HEK293 (cell line): ENCODE measurements at regions not wholly inside any gene's neighbourhood (a gene's known extent, or its start where the extent isn't known, plus 50 kb on each side); places are given as distances from the start of the nearest gene placed in this dataset.
A peak's percentile ranks its signal among the peaks of the same experiment; 100 is the strongest.

Experiments used
- CTCF ChIA-PET: fragments of 350-600 bp; formaldehyde crosslinking; extraction: SDS; loops from one replicate; lab custom pipeline; 2021; ENCODE audit warnings: antibody characterized with exemption; lab: Yijun Ruan, JAX
- POLR2A ChIA-PET: fragments of 300-600 bp; formaldehyde crosslinking; extraction: SDS; loops from one replicate; lab custom pipeline; 2020; ENCODE audit warnings: antibody characterized with exemption, inconsistent platforms; lab: Yijun Ruan, JAX
- H3K27ac ChIP-seq: fragments of 200-500 bp; sonication (Bioruptor generic); 2 replicates; pipeline ENCODE4 v1.5.1; 2014; ENCODE audit warnings: low read depth, low read length, control low read depth, inconsistent platforms; ENCODE audit errors: extremely low read depth
- H3K36me3 ChIP-seq, 2 experiments: fragments of 200-500 bp in 1 of 2; sonication (Bioruptor generic) in 1 of 2; 1 replicate in 1 of 2; 2 replicates in 1 of 2; pipeline ENCODE4 v1.5.1; 2014 to 2017; ENCODE audit warnings: inconsistent platforms in 2 of 2, low read length in 2 of 2; ENCODE audit not compliant: control insufficient read depth in 2 of 2, insufficient read depth in 1 of 2
- H3K4me1 ChIP-seq: fragments of 200-500 bp; sonication (Bioruptor generic); 2 replicates; pipeline ENCODE4 v1.5.1; 2014; ENCODE audit warnings: mild to moderate bottlenecking, low read length, inconsistent platforms; ENCODE audit not compliant: control insufficient read depth, insufficient read depth
- H3K4me3 ChIP-seq: 2 replicates; pipeline ENCODE4 v1.5.1; 2011; ENCODE audit warnings: low read depth, mild to moderate bottlenecking, control low read depth, low read length, moderate library complexity
- H3K9me3 ChIP-seq: fragments of 200-500 bp; sonication (Bioruptor generic); 2 replicates; pipeline ENCODE4 v1.5.1; 2014; ENCODE audit warnings: low read depth, low read length, inconsistent platforms; ENCODE audit not compliant: control insufficient read depth, insufficient read depth
- GLIS1 ChIP-seq: fragments of 450-650 bp; formaldehyde crosslinking; IDR thresholded peaks from 2 replicates; pipeline ENCODE4 v1.5.1; 2016; ENCODE audit warnings: missing biosample characterization, missing genetic modification characterization
- GLIS2 ChIP-seq: fragments of 450-650 bp; formaldehyde crosslinking; IDR thresholded peaks from 2 replicates; pipeline ENCODE4 v1.5.1; 2016; ENCODE audit warnings: missing biosample characterization, missing genetic modification characterization
- HOXA7 ChIP-seq: sonication (generic); formaldehyde crosslinking; IDR thresholded peaks from 2 replicates; pipeline ENCODE4 v1.8.1; 2022; ENCODE audit warnings: missing genetic modification reagents, borderline replicate concordance
- OVOL3 ChIP-seq: fragments of 450-650 bp; formaldehyde crosslinking; IDR thresholded peaks from 2 replicates; pipeline ENCODE4 v1.5.1; 2016; ENCODE audit warnings: missing biosample characterization, missing genetic modification characterization
- ZFHX2 ChIP-seq: fragments of 450-650 bp; formaldehyde crosslinking; conservative IDR thresholded peaks from 2 replicates; pipeline ENCODE4 v1.5.1; 2016; ENCODE audit warnings: missing biosample characterization, missing genetic modification characterization
- ZIC2 ChIP-seq: fragments of 450-650 bp; formaldehyde crosslinking; IDR thresholded peaks from 2 replicates; pipeline ENCODE4 v1.5.1; 2016; ENCODE audit warnings: missing biosample characterization, missing genetic modification characterization
- ZNF10 ChIP-seq: fragments of 450-650 bp; formaldehyde crosslinking; IDR thresholded peaks from 2 replicates; pipeline ENCODE4 v1.5.1; 2017; ENCODE audit warnings: missing biosample characterization, missing genetic modification characterization
- ZNF155 ChIP-seq: fragments of 450-650 bp; formaldehyde crosslinking; IDR thresholded peaks from 2 replicates; pipeline ENCODE4 v1.5.1; 2016; ENCODE audit warnings: missing biosample characterization, missing genetic modification characterization
- ZNF266 ChIP-seq: fragments of 450-650 bp; formaldehyde crosslinking; IDR thresholded peaks from 2 replicates; pipeline ENCODE4 v1.5.1; 2016; ENCODE audit warnings: missing biosample characterization, missing genetic modification characterization, low read depth
- ZNF341 ChIP-seq: fragments of 450-650 bp; formaldehyde crosslinking; IDR thresholded peaks from 2 replicates; pipeline ENCODE4; 2016; ENCODE audit warnings: low read depth, missing biosample characterization, missing genetic modification characterization
- ZNF394 ChIP-seq: fragments of 450-650 bp; formaldehyde crosslinking; IDR thresholded peaks from 2 replicates; pipeline ENCODE4 v1.5.1; 2016; ENCODE audit warnings: missing biosample characterization, missing genetic modification characterization, mild to moderate bottlenecking, moderate library complexity, borderline replicate concordance
- ZNF501 ChIP-seq: fragments of 450-650 bp; formaldehyde crosslinking; IDR thresholded peaks from 2 replicates; pipeline ENCODE4 v1.5.1; 2016; ENCODE audit warnings: missing biosample characterization, missing genetic modification characterization
- ZNF521 ChIP-seq: fragments of 450-650 bp; formaldehyde crosslinking; IDR thresholded peaks from 2 replicates; pipeline ENCODE4 v1.5.1; 2017; ENCODE audit warnings: missing biosample characterization, mild to moderate bottlenecking, missing genetic modification characterization
- ZNF529 ChIP-seq: fragments of 450-650 bp; formaldehyde crosslinking; IDR thresholded peaks from 2 replicates; pipeline ENCODE4 v1.5.1; 2017; ENCODE audit warnings: missing genetic modification characterization, missing biosample characterization; ENCODE audit not compliant: insufficient replicate concordance
- ZNF585B ChIP-seq: fragments of 450-650 bp; formaldehyde crosslinking; IDR thresholded peaks from 2 replicates; pipeline ENCODE4 v1.5.1; 2016; ENCODE audit warnings: missing biosample characterization, missing genetic modification characterization
- ZNF76 ChIP-seq: fragments of 450-650 bp; formaldehyde crosslinking; IDR thresholded peaks from 2 replicates; pipeline ENCODE4; 2016; ENCODE audit warnings: low read depth, missing biosample characterization, missing genetic modification characterization, borderline replicate concordance
- ZNF777 ChIP-seq: fragments of 450-650 bp; formaldehyde crosslinking; IDR thresholded peaks from 2 replicates; pipeline ENCODE4 v1.5.1; 2017; ENCODE audit warnings: missing biosample characterization, missing genetic modification characterization, borderline replicate concordance
- TF ChIP-seq, protein P1 (sequence below): fragments of 450-650 bp; formaldehyde crosslinking; IDR thresholded peaks from 2 replicates; pipeline ENCODE4 v1.5.1; 2016; ENCODE audit warnings: missing biosample characterization, missing genetic modification characterization
- TF ChIP-seq, protein P2 (sequence below): fragments of 450-650 bp; formaldehyde crosslinking; IDR thresholded peaks from 2 replicates; pipeline ENCODE4 v1.5.1; 2017; ENCODE audit warnings: missing biosample characterization, missing genetic modification characterization
- TF ChIP-seq, protein P3 (sequence below): fragments of 450-650 bp; formaldehyde crosslinking; IDR thresholded peaks from 2 replicates; pipeline ENCODE4 v1.5.1; 2017; ENCODE audit warnings: missing biosample characterization, mild to moderate bottlenecking, missing genetic modification characterization, moderate library complexity

DNA sequence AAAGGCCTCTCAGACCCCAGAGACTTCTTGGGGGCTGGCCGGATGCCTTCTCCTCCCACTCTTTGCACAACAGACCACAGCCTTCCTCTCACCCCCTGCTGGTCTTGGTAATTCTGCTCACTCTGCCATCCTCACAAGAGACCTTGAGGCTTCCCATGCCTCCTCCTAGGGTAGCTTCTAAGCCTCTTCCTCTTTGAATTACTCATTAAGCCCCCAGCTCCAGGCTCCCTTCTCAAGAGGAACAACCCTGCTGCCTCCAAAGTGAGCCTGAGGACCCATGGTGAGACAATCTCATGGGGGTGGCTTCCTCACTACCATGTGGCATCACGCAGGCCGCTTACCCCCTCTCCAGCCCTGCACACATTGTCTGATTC, 184.6 kb upstream of the SYT13 start:
- ChIA-PET CTCF (interaction anchor here (0.6 to 1.3 kb wide), 2 partner anchors 100 to 127 kb away, joined by 3 to 4 read pairs; no protein-coding TSS in a partner anchor), POLR2A (no interaction called here)
- Histone ChIP-seq H3K36me3 (no peaks in the 10 kb centered on the region), H3K4me1 (no peaks in the 10 kb centered on the region), H3K9me3 (no peaks in the 10 kb centered on the region), H3K27ac (no peak overlapping the region), H3K4me3 (no peak overlapping the region)
- peak; percentile 51 for TF ChIP-seq ZIC2
- no peak for TF ChIP-seq ZNF155 (tag by site-specific recombination)

DNA sequence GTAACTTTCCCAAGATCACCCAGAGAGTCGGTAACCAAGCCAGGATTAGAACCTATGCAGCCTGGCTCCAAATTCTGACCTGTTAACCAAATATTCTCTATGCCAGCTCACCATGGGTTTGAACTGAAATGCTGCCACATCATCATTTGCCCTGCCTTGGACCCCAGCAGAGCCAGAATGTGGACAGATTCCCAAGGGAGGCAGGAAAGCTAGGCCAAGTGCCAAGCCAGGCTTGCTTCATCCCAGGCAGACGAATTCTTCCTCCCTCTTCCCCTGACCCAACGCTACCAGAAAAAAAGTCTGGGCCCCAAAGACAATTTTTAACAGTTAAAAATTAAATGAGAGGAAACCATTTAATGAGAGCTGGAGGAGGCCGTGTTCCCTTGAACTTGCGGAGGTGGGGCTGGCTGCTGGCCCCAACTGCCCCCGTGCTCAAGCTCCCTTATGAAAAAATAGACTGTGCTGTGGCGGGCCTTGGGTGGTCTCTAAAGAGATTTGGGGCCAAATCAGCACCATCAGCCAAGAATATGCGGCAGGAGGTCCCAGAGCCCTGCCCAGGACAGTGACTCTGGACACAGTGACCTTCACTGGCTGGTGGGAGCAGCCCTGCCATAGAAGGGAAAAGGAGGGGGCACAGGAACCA, 184.1 kb upstream of the SYT13 start:
- POLR2A ChIA-PET: no interaction called here
- Histone ChIP-seq H3K27ac (no peak overlapping the region), H3K4me3 (no peak overlapping the region), H3K9me3 (no peaks in the 10 kb centered on the region), H3K4me1 (no peaks in the 10 kb centered on the region), H3K36me3 (no peaks in the 10 kb centered on the region)
- CTCF ChIA-PET: interaction anchor here (0.6 to 1.3 kb wide), 3 partner anchors 37 to 126 kb away, joined by 3 to 9 read pairs (median 4); no protein-coding TSS in a partner anchor
- TF ChIP-seq GLIS1 (tag by site-specific recombination): peak; percentile 66; the same call in 1 of the 2 replicates
- TF ChIP-seq, protein P1, sequence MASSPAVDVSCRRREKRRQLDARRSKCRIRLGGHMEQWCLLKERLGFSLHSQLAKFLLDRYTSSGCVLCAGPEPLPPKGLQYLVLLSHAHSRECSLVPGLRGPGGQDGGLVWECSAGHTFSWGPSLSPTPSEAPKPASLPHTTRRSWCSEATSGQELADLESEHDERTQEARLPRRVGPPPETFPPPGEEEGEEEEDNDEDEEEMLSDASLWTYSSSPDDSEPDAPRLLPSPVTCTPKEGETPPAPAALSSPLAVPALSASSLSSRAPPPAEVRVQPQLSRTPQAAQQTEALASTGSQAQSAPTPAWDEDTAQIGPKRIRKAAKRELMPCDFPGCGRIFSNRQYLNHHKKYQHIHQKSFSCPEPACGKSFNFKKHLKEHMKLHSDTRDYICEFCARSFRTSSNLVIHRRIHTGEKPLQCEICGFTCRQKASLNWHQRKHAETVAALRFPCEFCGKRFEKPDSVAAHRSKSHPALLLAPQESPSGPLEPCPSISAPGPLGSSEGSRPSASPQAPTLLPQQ (tag by site-specific recombination): no peak

DNA sequence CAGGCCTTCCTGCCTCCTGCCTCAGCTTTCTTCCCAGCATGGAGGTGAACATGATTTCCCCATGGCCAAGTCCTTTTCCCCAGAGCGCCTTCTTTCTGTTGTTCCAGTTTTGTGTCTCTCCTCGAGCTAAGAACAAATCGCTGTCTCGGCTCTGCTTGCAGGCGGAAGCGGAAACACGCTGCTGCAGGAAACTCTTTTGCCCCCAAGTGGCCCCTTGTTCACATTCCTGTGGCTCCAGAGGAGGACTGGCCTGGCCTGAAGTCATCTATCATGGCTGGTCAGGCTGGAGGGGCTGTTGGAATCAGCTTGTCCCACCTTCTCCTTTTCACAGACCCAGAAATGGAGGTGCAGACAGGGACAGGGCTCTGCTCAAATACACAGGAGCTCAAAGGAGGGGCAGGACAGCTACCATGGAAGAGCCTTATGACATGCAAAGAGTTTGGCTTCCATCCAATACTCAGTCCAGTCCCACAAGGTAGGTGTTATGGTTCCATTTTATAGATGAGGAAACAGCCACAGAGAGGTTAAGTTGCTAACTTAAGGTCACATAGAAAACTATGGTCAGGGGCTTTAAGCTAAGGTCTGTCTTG, 182.2 kb upstream of the SYT13 start:
- no peaks in the 10 kb centered on the region for H3K9me3 ChIP-seq
- H3K36me3 ChIP-seq: no peaks in the 10 kb centered on the region
- no peak overlapping the region for H3K4me3 ChIP-seq
- POLR2A ChIA-PET: no interaction called here
- no peaks in the 10 kb centered on the region for H3K4me1 ChIP-seq
- no peak for TF ChIP-seq OVOL3 (tag by site-specific recombination)
- TF ChIP-seq ZNF529 (tag by site-specific recombination): no peak
- TF ChIP-seq ZNF341: 0 out of 2 replicates have a peak, but pooled peaks have one; percentile 14
- TF ChIP-seq, all 188 proteins: peak for 1
- CTCF ChIA-PET: interaction anchor here (0.5 to 1.3 kb wide), 4 partner anchors 18 to 303 kb away, joined by 3 to 6 read pairs (median 4); no protein-coding TSS in a partner anchor
- no peak overlapping the region for H3K27ac ChIP-seq

DNA sequence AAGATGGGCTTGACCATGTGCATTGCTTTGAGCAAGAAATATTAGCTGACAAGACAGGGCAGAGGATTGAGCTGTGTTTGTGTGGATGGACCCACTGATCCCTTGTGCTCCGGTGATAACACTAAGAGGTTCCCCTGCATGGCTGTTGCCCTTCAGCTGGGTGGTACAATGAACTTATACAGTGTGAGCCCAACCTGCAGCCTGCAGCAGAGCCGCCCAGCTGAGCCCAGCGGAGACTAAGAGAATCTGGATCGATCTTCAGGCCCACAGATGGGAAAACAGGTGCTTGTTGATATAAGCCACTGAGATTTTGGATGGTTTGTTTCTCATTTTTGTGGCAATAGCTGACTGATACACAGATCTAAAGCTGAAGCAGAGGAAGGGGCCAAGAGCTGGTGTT, 177.4 kb upstream of the SYT13 start:
- CTCF ChIA-PET: interaction anchor here (0.6 to 1.1 kb wide), 2 partner anchors 92 to 108 kb away, joined by 3 to 5 read pairs; no protein-coding TSS in a partner anchor

DNA sequence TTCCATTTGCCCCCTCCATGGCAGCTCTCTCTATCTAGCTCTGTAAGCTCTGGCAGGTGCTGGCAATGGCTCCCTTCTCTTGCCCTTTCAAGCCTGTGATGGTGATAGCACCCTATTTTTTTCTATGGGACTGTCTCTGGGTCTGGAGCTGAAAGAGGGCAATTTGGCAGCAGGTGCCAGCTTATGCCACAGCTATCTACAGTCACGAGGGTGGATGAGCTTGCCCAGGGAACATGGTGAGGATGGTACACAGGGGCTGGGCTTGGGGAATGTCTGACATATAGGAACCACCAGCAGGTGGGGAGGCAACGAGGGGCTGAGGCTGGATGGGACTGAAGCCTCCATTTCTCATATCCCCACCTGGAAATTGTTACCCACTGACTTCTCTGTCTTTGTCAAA, 175.4 kb upstream of the SYT13 start:
- H3K9me3 ChIP-seq: no peaks in the 10 kb centered on the region
- ChIA-PET CTCF (interaction anchor here (0.7 kb wide), 1 partner anchor 158 kb away, joined by 3 read pairs; no protein-coding TSS in a partner anchor), POLR2A (no interaction called here)
- no peak overlapping the region for H3K4me3 ChIP-seq
- no peak overlapping the region for H3K27ac ChIP-seq
- H3K36me3 ChIP-seq: no peaks in the 10 kb centered on the region
- no peaks in the 10 kb centered on the region for H3K4me1 ChIP-seq
- TF ChIP-seq GLIS2: no peak
- TF ChIP-seq ZNF585B (tag by site-specific recombination): no peak
- TF ChIP-seq HOXA7 (CRISPR knock-in tag): no peak
- TF ChIP-seq ZNF501: no peak
- TF ChIP-seq ZNF521: no peak
- TF ChIP-seq ZFHX2 (tag by site-specific recombination): no peak
- no peak for TF ChIP-seq ZNF10 (tag by site-specific recombination)
- no peak for TF ChIP-seq ZNF76 (tag by site-specific recombination)
- TF ChIP-seq, protein P2, sequence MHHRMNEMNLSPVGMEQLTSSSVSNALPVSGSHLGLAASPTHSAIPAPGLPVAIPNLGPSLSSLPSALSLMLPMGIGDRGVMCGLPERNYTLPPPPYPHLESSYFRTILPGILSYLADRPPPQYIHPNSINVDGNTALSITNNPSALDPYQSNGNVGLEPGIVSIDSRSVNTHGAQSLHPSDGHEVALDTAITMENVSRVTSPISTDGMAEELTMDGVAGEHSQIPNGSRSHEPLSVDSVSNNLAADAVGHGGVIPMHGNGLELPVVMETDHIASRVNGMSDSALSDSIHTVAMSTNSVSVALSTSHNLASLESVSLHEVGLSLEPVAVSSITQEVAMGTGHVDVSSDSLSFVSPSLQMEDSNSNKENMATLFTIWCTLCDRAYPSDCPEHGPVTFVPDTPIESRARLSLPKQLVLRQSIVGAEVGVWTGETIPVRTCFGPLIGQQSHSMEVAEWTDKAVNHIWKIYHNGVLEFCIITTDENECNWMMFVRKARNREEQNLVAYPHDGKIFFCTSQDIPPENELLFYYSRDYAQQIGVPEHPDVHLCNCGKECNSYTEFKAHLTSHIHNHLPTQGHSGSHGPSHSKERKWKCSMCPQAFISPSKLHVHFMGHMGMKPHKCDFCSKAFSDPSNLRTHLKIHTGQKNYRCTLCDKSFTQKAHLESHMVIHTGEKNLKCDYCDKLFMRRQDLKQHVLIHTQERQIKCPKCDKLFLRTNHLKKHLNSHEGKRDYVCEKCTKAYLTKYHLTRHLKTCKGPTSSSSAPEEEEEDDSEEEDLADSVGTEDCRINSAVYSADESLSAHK (tag by site-specific recombination): no peak

More for the DNA sequence above, 177.4 kb upstream of the SYT13 start:
- POLR2A ChIA-PET: no interaction called here
- TF ChIP-seq ZNF777 (tag by site-specific recombination) (no peak), ZNF394 (tag by site-specific recombination) (no peak), ZNF266 (tag by site-specific recombination) (no peak)
- TF ChIP-seq, protein P3, sequence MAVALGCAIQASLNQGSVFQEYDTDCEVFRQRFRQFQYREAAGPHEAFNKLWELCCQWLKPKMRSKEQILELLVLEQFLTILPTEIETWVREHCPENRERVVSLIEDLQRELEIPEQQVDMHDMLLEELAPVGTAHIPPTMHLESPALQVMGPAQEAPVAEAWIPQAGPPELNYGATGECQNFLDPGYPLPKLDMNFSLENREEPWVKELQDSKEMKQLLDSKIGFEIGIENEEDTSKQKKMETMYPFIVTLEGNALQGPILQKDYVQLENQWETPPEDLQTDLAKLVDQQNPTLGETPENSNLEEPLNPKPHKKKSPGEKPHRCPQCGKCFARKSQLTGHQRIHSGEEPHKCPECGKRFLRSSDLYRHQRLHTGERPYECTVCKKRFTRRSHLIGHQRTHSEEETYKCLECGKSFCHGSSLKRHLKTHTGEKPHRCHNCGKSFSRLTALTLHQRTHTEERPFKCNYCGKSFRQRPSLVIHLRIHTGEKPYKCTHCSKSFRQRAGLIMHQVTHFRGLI (tag by site-specific recombination): peak; percentile 40; the same call in 1 of the 2 replicates
- Histone ChIP-seq H3K27ac (no peak overlapping the region), H3K4me3 (no peak overlapping the region), H3K9me3 (no peaks in the 10 kb centered on the region), H3K36me3 (no peaks in the 10 kb centered on the region), H3K4me1 (no peaks in the 10 kb centered on the region)
